Peyer's patch (tissue), 4 donors: ENCODE measurements at regions not wholly inside any gene's neighbourhood (a gene's known extent, or its start where the extent isn't known, plus 50 kb on each side); places are given as distances from the start of the nearest gene placed in this dataset.
"Not testable (repeated sequence)": the region's sequence is repeated elsewhere in the genome, so short reads cannot be mapped to it uniquely, and the experiment has no call there.

ENCODE experiments used
- POLR2A ChIP-seq, 2 donors: fragments of 450-650 bp; IDR thresholded peaks; one replicate each; pipeline ENCODE4 v1.5.1; 2017; ENCODE audit warnings: antibody characterized with exemption in 2 of 2, mild to moderate bottlenecking in 2 of 2, moderate library complexity in 2 of 2
- TF ChIP-seq, protein P1 (sequence below), 6 experiments: fragments of 450-650 bp in 4 of 6; fragments of 200-600 bp in 2 of 6; sonication (generic) in 1 of 6; IDR thresholded peaks; one replicate each; pipeline ENCODE4 v1.5.1; 2017 to 2019; ENCODE audit warnings: antibody characterized with exemption in 6 of 6, mild to moderate bottlenecking in 3 of 6, moderate library complexity in 1 of 6

DNA sequence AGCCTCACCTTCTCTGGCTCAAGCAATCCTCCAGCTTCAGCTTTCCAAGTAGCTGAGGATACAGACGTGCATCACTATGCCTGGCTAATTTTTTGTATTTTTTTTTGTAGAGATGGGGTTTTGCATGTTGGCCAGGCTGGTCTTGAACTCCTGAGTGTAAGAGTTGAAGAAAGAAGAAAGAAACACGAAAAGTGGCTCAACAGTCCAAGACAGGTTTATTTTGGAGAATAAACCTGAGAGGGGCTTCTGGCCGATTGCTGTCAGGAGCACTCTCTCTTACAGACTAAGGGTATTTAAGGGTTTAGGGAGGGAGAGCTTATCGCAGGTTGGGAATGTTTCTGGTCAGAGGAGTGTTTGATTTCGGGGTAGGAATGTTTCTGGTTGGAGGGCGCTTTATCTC lies 75.9 kb downstream of the RRM2 start:
- TF ChIP-seq, protein P1, sequence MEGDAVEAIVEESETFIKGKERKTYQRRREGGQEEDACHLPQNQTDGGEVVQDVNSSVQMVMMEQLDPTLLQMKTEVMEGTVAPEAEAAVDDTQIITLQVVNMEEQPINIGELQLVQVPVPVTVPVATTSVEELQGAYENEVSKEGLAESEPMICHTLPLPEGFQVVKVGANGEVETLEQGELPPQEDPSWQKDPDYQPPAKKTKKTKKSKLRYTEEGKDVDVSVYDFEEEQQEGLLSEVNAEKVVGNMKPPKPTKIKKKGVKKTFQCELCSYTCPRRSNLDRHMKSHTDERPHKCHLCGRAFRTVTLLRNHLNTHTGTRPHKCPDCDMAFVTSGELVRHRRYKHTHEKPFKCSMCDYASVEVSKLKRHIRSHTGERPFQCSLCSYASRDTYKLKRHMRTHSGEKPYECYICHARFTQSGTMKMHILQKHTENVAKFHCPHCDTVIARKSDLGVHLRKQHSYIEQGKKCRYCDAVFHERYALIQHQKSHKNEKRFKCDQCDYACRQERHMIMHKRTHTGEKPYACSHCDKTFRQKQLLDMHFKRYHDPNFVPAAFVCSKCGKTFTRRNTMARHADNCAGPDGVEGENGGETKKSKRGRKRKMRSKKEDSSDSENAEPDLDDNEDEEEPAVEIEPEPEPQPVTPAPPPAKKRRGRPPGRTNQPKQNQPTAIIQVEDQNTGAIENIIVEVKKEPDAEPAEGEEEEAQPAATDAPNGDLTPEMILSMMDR (IDR thresholded peaks at IDR 0.05) = not testable (repeated sequence)
- TF ChIP-seq POLR2A (IDR thresholded peaks at IDR 0.05) = not testable (repeated sequence)
